Adrenal gland (tissue), 5 donors: ENCODE measurements at regions not wholly inside any gene's neighbourhood (a gene's known extent, or its start where the extent isn't known, plus 50 kb on each side); places are given as distances from the start of the nearest gene placed in this dataset.

Experiments
- CTCF ChIP-seq, 6 experiments: fragments of 450-650 bp in 4 of 6; fragments of 200-600 bp in 2 of 6; sonication (generic) in 1 of 6; IDR thresholded peaks; 1 replicate in 5 of 6; 2 replicates in 1 of 6; pipeline versions ENCODE4 v1.5.1 to v1.8.0; 2016 to 2021; ENCODE audit warnings: antibody characterized with exemption in 6 of 6, mild to moderate bottlenecking in 2 of 6, moderate library complexity in 1 of 6
- POLR2A ChIP-seq, 2 donors: fragments of 450-650 bp; IDR thresholded peaks; one replicate each; pipeline ENCODE4 v1.6.1; 2017; ENCODE audit warnings: antibody characterized with exemption in 2 of 2, mild to moderate bottlenecking in 2 of 2, moderate library complexity in 1 of 2
- donor health status: DM: no; HTN: no; CAD: no.

GRCh38 chr20:39773380-39774000, 811.3 kb downstream of the DHX35 start:
- TF ChIP-seq CTCF (IDR thresholded peaks at IDR 0.05): no peak
- no peak for TF ChIP-seq POLR2A (IDR thresholded peaks at IDR 0.05)
